GM18868 (cell line): ENCODE measurements at regions not wholly inside any gene's neighbourhood (a gene's known extent, or its start where the extent isn't known, plus 50 kb on each side); places are given as distances from the start of the nearest gene placed in this dataset.

Source experiments
- ATAC-seq: cut with Tn5 transposase; IDR thresholded peaks from one replicate; pipeline ENCODE4 v1.9.1; 2021; ENCODE audit warnings: mild to moderate bottlenecking, moderate library complexity; ENCODE audit not compliant: unreplicated experiment

DNA sequence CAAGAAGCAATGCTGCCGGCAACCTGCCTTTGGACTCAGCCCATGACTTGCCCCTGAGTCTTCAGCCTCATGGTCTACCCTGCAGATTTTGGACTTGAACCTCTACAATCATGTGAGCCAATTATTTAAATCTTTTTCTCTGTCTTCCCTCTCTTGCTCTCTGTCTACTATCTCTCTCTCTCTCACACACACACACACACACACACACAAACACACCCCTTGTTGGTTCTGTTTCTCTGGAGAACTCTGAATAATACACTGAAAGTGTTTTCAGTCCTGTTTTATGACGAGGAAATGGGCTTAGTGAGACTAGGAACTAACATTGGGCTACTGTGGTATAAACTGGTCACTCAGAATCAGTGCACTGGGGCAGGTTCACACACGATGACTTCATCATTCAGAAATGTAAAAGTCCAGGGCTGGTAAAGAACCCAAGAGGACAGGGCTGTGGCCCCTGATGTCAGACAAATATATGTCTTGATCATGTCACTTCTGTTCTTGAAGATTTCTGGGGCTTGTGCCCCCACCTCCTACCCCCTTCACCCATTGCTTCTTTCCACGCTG lies 266.1 kb upstream of the SIX2 start:
- no peak for ATAC-seq

DNA sequence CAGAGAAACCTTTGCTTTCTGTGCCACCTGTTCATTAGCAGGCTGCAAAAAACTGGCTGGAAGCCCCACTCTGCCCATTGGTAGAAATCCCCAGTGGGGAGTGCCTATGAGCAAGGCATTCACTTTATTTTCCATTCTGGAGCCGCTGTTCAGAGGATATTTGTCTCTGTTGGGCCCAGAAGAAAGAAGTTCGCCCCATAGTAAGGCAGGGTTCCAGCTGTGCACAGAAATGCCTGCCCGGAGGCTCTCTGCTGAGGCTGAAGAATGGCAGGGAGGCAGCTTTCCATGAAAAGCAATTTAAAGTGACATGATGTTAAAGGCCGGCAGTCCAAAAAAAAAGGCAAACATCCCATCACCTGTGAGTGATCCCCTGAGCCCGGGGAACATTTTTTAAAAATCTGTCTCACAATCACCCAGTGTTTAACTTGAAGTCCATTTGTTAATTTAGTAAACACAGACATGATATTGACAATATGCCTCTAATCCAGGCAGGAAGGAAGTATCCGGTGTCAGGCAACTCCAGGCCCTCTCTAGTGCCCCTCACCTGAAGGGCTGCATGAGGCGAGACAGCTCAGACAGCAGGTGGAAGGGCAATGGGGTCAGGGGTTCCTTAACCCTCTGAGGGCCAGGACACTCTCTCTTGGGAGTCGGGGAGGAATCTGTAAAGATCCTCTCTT lies 265.1 kb upstream of the SIX2 start:
- no peak for ATAC-seq

DNA sequence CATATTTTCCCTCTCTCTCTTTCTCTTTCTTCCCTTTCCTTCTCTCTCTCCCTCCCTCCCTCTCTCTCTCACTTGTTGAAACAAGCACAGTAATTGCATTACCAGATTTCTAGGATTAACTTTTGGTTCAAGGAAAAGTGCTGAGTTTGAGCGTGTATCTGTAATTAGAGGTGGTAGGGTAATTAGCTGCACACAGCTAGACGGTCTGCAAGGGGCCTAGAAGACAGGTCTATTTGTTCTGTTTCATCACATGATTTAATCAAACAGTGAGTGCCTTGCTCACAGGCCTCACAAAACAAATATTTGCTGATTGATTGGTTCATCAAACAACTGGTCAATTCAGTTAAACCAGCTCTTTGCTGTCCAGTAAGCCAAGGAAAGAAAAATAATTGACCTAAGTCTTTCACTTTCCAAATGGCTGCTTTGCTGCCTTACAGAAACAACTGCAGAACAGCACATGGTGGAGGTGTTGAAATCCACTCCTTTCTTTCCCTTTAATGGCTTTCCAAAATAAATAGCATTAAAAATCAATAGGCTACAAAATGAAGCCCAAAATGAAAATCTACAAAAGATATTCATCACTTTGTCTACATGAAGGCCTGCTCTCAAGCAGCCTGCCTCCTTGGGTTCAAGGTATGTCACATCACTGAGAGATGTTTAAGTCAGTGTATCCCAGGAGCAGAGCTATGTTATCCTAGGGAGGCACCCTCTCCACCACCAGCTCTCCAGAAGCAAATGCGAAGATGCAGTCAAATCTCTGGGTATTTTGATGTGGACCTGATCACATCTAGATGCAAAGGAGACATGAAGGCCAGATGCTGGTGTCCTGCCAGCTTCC lies 264.4 kb upstream of the SIX2 start:
- ATAC-seq: no peak

DNA sequence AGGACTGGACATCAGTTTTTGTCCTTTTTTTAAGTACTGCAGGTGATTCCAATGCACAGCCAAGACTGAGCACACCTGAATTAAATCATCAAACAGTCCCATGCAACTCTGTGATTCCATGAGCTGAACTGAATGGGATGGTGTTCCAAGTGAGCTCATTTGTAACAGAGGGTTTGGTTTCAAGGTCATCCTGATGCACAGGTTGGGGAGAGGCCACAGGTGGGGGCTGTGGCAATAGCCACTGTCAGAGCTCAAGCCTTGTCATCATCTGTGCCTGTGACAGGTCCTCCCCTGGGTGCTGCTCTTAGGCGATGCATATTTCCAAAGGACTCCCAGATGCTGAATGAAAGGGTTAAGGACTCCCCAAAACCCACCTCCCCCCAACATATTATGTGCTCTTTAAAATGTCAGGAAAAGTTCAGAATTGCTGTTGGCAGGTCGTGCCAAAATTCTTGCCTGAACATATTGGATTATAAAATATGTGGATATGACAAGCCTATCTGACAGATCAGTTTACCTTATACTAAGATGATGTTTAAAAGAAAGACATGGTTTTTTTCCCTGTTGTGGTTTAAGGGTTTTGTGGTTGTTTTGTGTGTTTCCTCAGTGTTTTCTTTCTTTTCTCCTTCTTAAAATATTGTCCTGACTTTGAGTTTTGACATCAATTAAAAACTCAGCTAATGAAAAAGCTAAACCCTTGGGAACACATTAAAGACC lies 263.5 kb upstream of the SIX2 start:
- no peak for ATAC-seq

DNA sequence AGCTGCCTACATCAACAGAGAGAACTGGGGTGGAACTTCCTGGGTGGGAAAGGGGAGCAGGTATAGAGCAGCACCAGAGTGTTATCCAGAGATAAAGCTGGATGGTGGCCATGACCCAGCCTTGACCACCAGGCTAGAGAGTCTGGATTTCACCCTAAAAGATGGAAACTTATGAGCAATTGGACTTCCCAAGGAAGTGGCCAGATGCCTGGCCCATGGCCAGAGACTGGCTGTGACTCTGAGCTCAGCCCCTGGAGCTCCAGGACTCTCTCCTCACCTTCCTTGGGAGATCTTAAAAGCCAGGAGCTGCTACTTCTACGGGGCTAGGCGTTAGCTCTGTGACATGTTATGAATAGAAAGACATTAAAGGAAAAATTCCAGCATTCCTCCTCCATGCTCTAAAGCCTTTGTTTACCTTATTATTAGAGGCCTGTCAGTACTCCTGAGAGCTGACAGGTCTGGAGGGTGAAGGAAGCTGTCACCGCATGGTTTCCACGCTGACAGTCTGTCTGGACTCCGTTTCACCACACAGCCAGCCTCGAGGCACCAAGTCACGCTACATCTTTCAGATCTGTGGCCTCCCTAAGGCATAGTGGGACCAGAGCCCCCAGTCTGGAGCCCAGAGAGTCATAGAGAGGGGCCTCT lies 260.0 kb upstream of the SIX2 start:
- no peak for ATAC-seq

DNA sequence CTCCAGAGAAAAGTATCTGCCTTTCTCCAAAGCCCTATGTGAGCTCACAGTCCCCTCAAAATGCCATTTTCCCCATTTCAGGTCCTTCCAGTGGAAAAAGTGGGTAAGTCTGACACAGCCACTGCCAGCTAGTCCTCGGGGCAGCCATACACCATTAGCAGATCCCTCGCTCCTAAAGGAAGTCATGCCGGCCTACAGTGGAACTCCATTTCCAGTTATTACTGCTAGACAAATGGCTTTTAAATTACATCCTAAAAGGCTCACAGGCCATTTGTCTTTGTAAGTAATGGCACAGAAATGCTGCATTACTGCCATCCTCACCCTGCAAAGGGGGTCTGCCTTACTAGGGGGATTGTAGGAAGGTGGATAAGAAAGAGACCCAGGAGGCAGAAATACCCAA lies 259.4 kb upstream of the SIX2 start:
- no peak for ATAC-seq

DNA sequence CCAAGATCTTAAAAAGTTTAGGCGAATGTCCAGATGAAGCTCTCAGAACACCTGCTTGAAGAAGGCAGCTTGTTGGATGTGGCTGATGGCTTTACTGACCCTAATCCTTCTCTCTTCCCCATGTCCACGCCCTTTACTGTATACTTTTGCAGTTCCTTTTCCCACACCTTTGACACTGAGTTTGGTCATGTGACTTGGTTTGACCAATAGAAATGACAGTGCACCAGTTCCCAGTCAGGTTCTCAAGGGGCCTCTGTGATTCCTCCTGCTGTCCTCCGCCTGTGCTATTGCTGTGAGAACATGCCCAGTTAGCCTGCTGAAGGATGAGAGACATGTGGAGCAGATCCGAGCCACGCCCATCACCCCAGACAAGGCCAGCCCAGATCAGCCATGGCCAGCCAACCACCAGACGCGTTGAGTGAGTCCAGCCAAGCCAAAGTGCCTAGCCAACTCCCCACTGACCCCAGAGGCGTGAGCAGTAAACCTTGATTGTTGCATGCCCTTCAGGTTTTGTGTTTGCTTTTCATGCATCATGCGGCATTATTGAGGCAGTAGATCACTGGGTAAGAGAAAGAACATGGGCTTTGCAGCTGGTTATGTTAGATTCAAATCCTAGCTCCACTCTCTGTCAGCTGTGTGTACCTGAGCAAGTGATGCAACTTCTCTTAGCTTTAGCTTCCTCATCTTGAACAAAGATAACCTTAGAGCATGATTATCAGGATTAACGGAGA lies 258.0 kb upstream of the SIX2 start:
- ATAC-seq: no peak

DNA sequence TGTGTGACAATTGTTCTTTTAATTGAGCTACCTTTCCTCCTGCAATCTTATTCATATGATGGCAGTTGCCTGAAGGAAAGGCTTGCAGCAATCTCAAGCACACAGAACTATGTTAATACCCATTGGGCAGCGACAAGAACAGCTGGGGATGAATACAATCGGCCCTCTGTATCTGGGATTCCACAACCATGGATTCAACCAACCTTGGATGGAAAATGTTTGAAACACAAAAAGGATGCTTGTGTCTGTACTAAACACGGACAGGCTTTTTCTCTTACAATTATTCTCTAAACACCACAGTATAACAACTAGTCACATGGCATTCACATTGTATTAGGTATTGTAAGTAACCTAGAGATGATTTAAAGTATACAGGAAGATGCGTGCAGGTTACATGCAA lies 256.1 kb upstream of the SIX2 start:
- ATAC-seq: no peak

DNA sequence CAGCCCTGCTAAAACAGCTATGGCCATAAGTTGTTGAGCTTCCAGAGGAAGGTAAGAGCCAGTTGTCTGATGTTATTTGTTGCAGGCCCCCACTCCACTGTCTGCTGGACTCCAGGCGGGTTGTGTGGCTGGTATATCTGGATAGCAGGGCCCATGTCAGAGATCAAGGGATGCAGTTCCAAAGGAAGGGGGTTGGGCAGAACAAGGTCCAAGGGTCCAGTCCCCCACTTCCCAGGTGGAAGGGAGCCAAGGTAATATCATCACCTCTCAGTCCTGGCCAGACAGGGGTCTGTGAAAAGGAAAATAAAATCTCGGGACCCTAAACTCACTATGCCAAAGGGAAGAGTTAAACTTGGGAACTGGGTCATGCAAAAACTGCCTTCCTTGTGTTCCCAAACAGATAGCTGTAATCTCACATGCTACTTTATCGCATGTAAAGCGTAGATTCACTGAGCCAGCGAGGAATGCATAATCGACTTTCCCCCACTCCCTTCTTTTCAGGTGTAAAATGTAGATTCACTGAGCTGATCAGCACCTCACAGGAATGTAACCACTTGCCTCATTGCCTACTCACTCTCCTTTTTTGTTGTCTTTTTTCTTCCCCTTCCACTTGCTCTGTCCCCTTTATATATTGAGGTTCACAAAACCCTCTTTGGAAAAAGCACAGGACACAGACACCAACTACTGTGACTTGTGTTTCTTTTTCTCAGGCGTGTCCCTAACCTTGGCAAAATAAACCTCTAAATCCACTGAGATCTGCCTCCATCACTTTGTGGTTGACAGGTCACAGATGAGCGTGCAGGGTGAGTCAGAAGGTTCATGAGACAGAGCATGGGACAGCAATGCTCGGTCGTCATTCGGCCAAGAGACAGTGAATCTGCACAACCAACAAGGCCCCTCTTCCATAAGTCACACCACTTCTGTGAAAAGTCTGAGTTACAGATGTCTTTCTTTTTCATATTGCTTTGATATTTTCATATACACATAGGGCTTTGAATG lies 255.3 kb upstream of the SIX2 start:
- ATAC-seq: no peak

DNA sequence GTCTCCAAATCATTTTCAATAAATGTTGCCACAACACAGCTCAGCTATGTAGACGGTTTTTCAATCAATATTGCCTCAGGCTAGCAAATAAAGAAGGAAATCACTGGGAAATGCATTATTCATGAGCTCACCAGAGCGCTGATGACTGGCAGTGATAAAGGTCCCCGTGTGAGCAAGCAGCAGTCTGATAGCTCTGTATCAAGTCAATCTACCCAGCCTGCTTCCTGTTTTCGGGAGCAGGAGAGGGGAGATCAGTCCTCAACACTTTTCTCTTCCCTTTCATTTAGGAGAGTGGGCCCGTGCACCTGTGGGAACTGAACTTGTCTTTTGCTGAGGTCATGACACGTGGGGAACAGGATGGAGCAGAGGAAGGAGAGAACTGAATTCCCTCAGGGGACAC lies 253.9 kb upstream of the SIX2 start:
- ATAC-seq: no peak

DNA sequence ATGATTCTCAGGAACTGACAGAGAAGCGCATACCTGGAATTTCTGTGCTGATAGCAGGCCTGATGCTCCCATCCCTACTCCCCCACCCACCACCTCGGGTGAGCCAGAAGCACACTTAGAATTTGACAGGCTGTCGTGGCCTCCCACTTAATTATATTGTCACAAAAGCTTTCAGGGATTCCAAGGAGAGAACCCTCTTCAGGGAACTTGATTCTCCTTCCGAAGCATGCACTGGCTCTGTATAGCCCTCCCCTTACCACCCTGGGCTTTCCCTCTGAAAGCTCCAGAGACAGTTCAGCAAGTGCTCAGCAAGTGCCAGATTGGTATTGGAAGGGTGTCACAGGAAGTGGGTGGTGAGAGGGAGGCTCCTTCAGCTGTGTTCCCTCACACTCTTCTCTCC lies 252.5 kb upstream of the SIX2 start:
- no peak for ATAC-seq

DNA sequence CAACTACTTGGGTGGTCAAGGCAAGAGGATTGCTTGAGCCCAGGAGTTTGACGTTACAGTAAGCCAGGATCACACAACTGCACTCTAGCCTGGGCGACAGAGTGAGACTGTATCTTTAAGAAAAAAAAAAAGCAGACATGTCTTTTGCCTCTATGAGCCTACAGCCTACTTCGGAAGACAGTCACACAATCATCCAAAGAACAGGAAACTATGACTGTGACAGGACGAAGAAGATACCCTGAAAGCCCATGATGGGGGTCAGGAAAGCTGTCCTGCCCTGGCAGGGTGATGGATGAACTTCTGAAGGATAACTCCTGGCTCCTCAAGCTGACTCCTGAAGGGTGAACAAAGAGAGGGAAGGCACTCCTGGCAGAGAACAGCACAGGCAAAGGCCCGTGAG lies 251.7 kb upstream of the SIX2 start:
- no peak for ATAC-seq

DNA sequence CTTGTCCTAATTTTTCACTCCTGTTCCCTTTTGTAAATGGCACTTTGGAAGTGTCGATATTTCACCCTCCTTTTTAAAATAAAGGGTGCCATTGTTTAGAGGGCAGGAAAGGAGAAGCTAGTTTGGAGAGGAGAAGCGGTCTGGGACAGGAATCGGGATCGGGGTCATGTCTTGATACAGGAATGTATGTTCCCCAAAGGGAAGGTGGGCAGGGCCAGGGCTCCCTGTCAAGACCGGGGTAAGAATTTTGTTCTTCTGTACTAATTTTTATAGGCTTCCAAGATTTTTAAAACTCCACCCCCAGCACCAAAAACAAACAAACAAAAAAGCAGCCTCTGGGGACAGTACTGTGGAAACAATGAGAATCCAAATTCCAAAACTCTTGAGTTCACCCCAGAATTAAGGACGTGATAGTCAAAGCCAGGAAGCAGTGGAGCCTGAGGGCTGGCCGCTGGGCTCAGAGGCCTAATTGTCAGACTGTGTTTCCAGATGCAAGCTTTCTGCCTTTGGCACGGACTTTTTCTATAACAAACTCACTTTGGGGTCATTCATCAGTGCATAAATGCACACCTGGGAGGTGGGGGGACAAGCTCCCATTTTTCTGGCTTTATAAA lies 250.4 kb upstream of the SIX2 start:
- ATAC-seq: no peak

DNA sequence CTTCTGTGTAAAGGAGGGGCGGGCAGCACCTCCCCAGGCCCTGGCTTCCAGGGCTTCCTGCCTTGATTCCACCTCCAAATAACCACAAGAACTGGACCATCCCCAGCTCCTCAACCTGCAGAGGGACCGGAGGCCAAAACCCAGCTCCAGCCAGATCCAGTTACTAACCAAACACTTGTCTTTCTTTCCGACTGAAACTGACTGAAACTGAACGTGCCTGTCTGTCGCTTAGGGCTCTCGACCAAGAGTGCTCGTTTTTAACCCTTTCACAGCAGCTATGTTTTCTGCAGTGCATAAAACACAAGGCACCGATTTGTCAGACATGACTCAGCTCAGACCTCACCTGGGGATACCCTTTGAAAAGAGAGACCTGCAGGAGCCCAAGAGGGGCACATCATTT lies 249.9 kb upstream of the SIX2 start:
- no peak for ATAC-seq

DNA sequence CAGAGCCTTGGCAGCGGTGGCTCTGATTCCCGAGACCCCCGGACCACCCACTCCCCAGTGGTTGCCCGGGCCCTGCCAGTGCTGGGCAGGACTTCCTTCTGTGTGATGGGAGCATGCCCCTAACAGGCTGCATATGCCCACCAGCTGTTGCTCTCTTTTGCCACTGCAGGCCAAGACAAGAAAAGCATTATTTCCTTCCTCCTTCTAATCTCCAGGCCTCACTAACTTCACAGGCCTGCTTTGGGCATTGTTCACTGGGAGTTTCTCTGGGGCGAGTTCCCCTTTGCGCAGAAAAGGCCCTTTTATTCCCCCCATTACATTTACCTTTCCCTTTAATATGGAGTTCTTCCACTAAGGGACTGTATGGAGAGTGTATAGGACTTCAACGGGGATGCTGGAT lies 249.1 kb upstream of the SIX2 start:
- no peak for ATAC-seq

DNA sequence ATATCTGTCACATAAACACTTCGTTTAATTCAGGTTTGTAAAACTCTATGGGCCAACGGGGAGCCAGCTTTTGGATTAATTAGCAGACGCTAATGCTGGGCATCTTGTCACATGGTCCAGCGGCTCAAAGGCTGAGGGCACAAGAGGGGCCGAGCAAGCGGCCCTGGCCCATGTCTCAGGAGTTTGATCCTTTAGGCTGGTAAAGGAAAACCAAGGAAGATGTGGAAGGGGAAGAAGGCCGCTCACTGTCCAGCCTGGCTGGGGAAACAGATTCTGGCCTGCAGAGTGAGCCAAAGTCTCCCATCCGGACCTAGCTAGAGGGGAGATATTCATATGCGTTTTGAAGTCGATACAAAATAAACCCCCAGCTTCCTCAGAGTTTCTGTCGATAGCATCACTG lies 248.6 kb upstream of the SIX2 start:
- no peak for ATAC-seq

DNA sequence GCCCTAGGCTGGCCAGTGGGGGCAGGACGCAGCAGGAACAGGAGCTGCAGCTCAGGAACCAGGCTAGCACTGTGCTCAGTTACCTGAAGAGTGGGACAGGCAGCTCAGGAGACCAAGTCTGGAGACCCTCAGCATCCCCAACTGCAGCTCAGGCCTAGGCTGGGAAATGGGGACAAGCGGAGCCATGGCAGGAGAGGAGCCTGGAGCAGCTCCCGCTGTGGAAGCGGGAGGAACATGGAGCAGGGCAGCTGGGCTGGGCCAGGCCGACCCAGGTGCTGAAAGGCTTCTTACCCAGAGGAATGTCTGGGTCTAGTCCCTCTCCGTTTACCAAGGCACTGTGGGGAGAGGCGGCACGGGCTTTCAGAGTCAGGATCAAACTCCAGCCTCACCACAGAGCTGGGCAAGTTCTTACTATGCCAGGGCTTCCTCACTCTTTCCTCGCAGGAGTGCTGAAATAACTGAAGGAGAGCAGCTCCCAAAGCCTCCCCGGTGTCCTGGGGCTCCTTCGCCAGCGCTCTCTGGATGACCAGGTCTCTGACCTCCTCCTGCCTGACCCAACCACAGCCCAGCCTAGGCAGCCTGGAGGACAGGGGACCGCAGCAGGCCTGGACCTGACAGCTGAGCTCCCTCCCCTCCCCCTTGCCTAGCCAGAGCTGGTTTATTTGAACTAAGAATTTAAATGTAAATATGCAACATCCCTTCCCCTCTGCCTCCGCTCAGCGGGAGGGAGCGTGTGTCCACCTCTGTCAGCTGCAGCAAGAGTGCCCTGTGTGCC lies 247.8 kb upstream of the SIX2 start:
- no peak for ATAC-seq
